HEK293 (cell line): ENCODE measurements at regions not wholly inside any gene's neighbourhood (a gene's known extent, or its start where the extent isn't known, plus 50 kb on each side); places are given as distances from the start of the nearest gene placed in this dataset.

Experiments
- KLF1 ChIP-seq: fragments of 450-650 bp; formaldehyde crosslinking; IDR thresholded peaks from 2 replicates; pipeline ENCODE4 v1.5.1; 2016; ENCODE audit warnings: missing biosample characterization, missing genetic modification characterization
- ZNF416 ChIP-seq: fragments of 450-650 bp; formaldehyde crosslinking; IDR thresholded peaks from 2 replicates; pipeline ENCODE4 v1.5.1; 2016; ENCODE audit warnings: missing biosample characterization, missing genetic modification characterization
- TF ChIP-seq, protein P1 (sequence below): fragments of 450-650 bp; formaldehyde crosslinking; IDR thresholded peaks from 2 replicates; pipeline ENCODE4 v1.5.1; 2016; ENCODE audit warnings: missing biosample characterization, missing genetic modification characterization, low read depth
- TF ChIP-seq, protein P2 (sequence below): fragments of 450-650 bp; formaldehyde crosslinking; IDR thresholded peaks from 2 replicates; pipeline ENCODE4 v1.5.1; 2016; ENCODE audit warnings: missing biosample characterization, missing genetic modification characterization

DNA sequence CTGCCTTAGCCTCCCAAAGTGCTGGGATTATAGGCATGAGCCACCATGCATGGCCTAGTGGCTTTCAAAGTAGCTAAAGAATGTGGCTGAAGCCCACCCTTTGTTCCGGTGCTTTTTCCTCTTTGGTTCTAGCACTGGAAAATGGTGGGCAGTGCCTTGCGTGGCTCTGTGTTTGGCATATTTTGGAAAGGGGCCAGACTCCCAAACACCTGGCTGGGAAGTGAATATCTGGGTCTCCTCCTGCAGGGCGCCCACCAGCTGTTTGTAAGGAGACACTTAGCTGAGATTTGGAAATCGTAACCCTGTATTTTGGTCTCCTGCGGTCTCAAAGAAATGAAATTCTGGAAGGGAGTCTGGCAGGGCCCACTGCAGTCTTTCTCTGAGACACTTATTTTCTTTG is 336.4 kb downstream of the IL20RB start:
- TF ChIP-seq, protein P1, sequence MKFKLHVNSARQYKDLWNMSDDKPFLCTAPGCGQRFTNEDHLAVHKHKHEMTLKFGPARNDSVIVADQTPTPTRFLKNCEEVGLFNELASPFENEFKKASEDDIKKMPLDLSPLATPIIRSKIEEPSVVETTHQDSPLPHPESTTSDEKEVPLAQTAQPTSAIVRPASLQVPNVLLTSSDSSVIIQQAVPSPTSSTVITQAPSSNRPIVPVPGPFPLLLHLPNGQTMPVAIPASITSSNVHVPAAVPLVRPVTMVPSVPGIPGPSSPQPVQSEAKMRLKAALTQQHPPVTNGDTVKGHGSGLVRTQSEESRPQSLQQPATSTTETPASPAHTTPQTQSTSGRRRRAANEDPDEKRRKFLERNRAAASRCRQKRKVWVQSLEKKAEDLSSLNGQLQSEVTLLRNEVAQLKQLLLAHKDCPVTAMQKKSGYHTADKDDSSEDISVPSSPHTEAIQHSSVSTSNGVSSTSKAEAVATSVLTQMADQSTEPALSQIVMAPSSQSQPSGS = no peak
- TF ChIP-seq ZNF416 (tag by site-specific recombination) (no peak), KLF1 (tag by site-specific recombination) (no peak)
- TF ChIP-seq, protein P2, sequence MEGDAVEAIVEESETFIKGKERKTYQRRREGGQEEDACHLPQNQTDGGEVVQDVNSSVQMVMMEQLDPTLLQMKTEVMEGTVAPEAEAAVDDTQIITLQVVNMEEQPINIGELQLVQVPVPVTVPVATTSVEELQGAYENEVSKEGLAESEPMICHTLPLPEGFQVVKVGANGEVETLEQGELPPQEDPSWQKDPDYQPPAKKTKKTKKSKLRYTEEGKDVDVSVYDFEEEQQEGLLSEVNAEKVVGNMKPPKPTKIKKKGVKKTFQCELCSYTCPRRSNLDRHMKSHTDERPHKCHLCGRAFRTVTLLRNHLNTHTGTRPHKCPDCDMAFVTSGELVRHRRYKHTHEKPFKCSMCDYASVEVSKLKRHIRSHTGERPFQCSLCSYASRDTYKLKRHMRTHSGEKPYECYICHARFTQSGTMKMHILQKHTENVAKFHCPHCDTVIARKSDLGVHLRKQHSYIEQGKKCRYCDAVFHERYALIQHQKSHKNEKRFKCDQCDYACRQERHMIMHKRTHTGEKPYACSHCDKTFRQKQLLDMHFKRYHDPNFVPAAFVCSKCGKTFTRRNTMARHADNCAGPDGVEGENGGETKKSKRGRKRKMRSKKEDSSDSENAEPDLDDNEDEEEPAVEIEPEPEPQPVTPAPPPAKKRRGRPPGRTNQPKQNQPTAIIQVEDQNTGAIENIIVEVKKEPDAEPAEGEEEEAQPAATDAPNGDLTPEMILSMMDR = no peak
